ENCODE measurements at regions not wholly inside any gene's neighbourhood (a gene's known extent, or its start where the extent isn't known, plus 50 kb on each side); places are given as distances from the start of the nearest gene placed in this dataset.

DNA sequence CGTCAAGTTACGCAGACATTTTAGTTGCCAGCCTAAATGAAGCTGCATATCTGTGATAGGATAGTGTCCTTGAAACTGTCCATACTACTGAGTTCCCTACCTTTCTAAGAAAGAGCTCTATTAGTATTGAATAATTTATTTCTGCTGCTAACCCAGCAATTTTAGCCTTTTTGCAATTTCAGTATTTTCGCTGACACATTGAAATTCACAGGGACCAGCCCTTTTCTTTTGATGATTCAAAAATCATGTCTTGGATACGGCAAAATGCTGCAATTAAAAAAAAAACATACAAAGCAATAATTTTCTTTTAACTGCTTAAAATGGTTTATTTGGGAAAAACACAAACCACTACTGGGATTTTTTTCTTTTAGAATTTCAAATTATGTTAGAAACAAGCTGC is 563.3 kb downstream of the TBC1D32 start:
- Histone ChIP-seq H4K20me1 (replicated peaks in 1 of 2; ENCODE audit: control insufficient read depth in 1 of 2, insufficient read depth in 2 of 2, low read length in 2 of 2) (no peaks in the 10 kb centered on the region), H3K4me1 (replicated peaks in 1 of 4; ENCODE audit: control insufficient read depth in 3 of 4, insufficient read depth in 4 of 4, low read length in 3 of 4) (no peaks in the 10 kb centered on the region), H2AFZ (ENCODE audit: low read length) (no peak overlapping the region), H3K4ac (replicated peaks; ENCODE audit: insufficient read length, low read depth, low read length) (no peak overlapping the region), H2BK15ac (ENCODE audit: low read length) (no peak overlapping the region), H2BK20ac (ENCODE audit: low read length) (no peak overlapping the region), H3K23me2 (ENCODE audit: low read depth, low read length) (no peaks in the 10 kb centered on the region), H3K56ac (replicated peaks; ENCODE audit: insufficient read length, low read depth, low read length) (no peak overlapping the region), H3K9ac (replicated peaks in 1 of 4; ENCODE audit: extremely low read depth in 1 of 4, low read depth in 3 of 4, low read length in 3 of 4) (no peak overlapping the region), H3K4me3 (ENCODE audit: extremely low read depth in 1 of 4, insufficient read depth in 2 of 4, low read depth in 3 of 4, low read length in 4 of 4) (no peak overlapping the region), H3K9me3 (ENCODE audit: insufficient read depth in 2 of 2, low read depth in 1 of 2, low read length in 1 of 2) (no peaks in the 10 kb centered on the region), H3K27me3 (replicated peaks in 1 of 4; ENCODE audit: control insufficient read depth in 3 of 4, extremely low read depth in 1 of 4, insufficient read depth in 3 of 4, low read length in 3 of 4) (no peaks in the 10 kb centered on the region), H3K36me3 (ENCODE audit: control insufficient read depth in 2 of 4, insufficient read depth in 4 of 4, low read length in 3 of 4) (no peaks in the 10 kb centered on the region), H3K79me2 (ENCODE audit: control insufficient read depth in 1 of 2, insufficient read depth in 2 of 2, low read length in 2 of 2) (no peaks in the 10 kb centered on the region), H2BK12ac (ENCODE audit: low read depth, low read length) (no peak overlapping the region), H3K4me2 (ENCODE audit: insufficient read depth in 1 of 2, low read depth in 2 of 2, low read length in 2 of 2) (no peak overlapping the region), H2AK5ac (ENCODE audit: low read depth, low read length) (no peak overlapping the region), H2BK120ac (replicated peaks; ENCODE audit: low read depth, low read length) (no peak overlapping the region), H4K8ac (ENCODE audit: extremely low read depth, insufficient read depth, low read length) (no peak overlapping the region), H4K5ac (ENCODE audit: insufficient read length, low read depth, low read length) (no peak overlapping the region), H4K91ac (replicated peaks; ENCODE audit: insufficient read length, low read length) (no peak overlapping the region), H3K27ac (ENCODE audit: low read depth, low read length) (no peak overlapping the region), H3K14ac (ENCODE audit: insufficient read length) (no peak overlapping the region), H2BK5ac (ENCODE audit: low read depth, low read length) (no peak overlapping the region), H3K18ac (ENCODE audit: extremely low read depth, low read length) (no peak overlapping the region), H3K79me1 (ENCODE audit: low read depth, low read length) (no peaks in the 10 kb centered on the region), H3K23ac (ENCODE audit: insufficient read length) (no peak overlapping the region)
- FAIRE-seq (no peak), DNase-seq (ENCODE audit: low read depth in 1 of 2, low spot score in 2 of 2) (no peak)
- TF ChIP-seq CTBP2 (IDR thresholded peaks at IDR 0.05; ENCODE audit: borderline replicate concordance, insufficient read depth, insufficient read length, low read length) (no peak), RAD21 (IDR thresholded peaks at IDR 0.05 in 1 of 2, conservative IDR thresholded peaks at IDR 0.05 in 1 of 2; ENCODE audit: low read depth in 2 of 2, low read length in 2 of 2) (no peak), MAFK (IDR thresholded peaks at IDR 0.05; ENCODE audit: low read depth, low read length) (peak; percentile 13; the same call in 1 of the 2 replicates), ATF2 (IDR thresholded peaks at IDR 0.05; ENCODE audit: low read length) (no peak), TBP (IDR thresholded peaks at IDR 0.05; ENCODE audit: low read depth, low read length) (no peak), BRCA1 (IDR thresholded peaks at IDR 0.05; ENCODE audit: low read depth, low read length) (no peak)
- CTCF ChIA-PET (ENCODE audit: partially characterized antibody), result interaction anchor here (1.7 kb wide), 1 partner anchor 365 kb away, joined by 6 read pairs; no protein-coding TSS in a partner anchor
- POLR2A ChIA-PET (ENCODE audit: partially characterized antibody), result interaction anchor here (0.7 kb wide), 1 partner anchor 387 kb away, joined by 3 read pairs; no protein-coding TSS in a partner anchor
- 94 to 100% methylated on average over 1 to 4 of the region's 4 CpGs for WGBS, 2 experiments (ENCODE audit: extremely low coverage in 1 of 2, insufficient coverage in 1 of 2, insufficient read length in 1 of 2, insufficient replicate concordance in 2 of 2, low coverage in 1 of 2, low lambda C conversion rate in 2 of 2, missing lambda C conversion rate in 1 of 2)
